Trophoblast cell (in vitro differentiated cells and primary cell): ENCODE measurements at regions not wholly inside any gene's neighbourhood (a gene's known extent, or its start where the extent isn't known, plus 50 kb on each side); places are given as distances from the start of the nearest gene placed in this dataset.

ENCODE experiments used
- DNase-seq, 2 donors: peaks; one replicate each; pipeline ENCODE4 v3.0.0-alpha.2; 2016
- H2AFZ ChIP-seq: 2 replicates; pipeline ENCODE4 v1.6.1; 2013; ENCODE audit warnings: low read length, moderate library complexity, mild to moderate bottlenecking; ENCODE audit not compliant: insufficient read depth, poor library complexity
- H2AK5ac ChIP-seq: 2 replicates; pipeline ENCODE4 v1.6.1; 2013; ENCODE audit warnings: mild to moderate bottlenecking, low read length
- H2BK120ac ChIP-seq: 2 replicates; pipeline ENCODE4 v1.6.1; 2013; ENCODE audit warnings: low read length, mild to moderate bottlenecking, moderate library complexity; ENCODE audit not compliant: insufficient read depth, poor library complexity
- H2BK12ac ChIP-seq: 2 replicates; pipeline ENCODE4 v1.6.1; 2013; ENCODE audit warnings: mild to moderate bottlenecking, low read length, moderate library complexity
- H2BK5ac ChIP-seq: 2 replicates; pipeline ENCODE4 v1.6.1; 2013; ENCODE audit warnings: low read length, low read depth, moderate library complexity, mild to moderate bottlenecking; ENCODE audit not compliant: poor library complexity
- H3K14ac ChIP-seq: 2 replicates; pipeline ENCODE4 v1.6.1; 2013; ENCODE audit warnings: mild to moderate bottlenecking, low read length
- H3K18ac ChIP-seq: 2 replicates; pipeline ENCODE4 v1.6.1; 2013; ENCODE audit warnings: mild to moderate bottlenecking, low read length
- H3K23ac ChIP-seq: 2 replicates; pipeline ENCODE4 v1.6.1; 2013; ENCODE audit warnings: low read length
- H3K27ac ChIP-seq: 2 replicates; pipeline ENCODE4 v1.5.1; 2013; ENCODE audit warnings: low read depth, mild to moderate bottlenecking, inconsistent platforms, low read length, moderate library complexity
- H3K27me3 ChIP-seq: 2 replicates; pipeline ENCODE4 v1.6.1; 2013; ENCODE audit warnings: inconsistent platforms, mild to moderate bottlenecking, low read length, moderate library complexity; ENCODE audit not compliant: insufficient read depth
- H3K36me3 ChIP-seq, 2 experiments: 1 replicate in 1 of 2; 2 replicates in 1 of 2; pipeline ENCODE4 v1.6.1; 2013; ENCODE audit warnings: low read length in 2 of 2, mild to moderate bottlenecking in 2 of 2, moderate library complexity in 1 of 2; ENCODE audit not compliant: insufficient read depth in 2 of 2, control insufficient read depth in 1 of 2
- H3K4ac ChIP-seq: 2 replicates; pipeline ENCODE4 v1.6.1; 2013; ENCODE audit warnings: low read depth, mild to moderate bottlenecking, low read length, moderate library complexity
- H3K4me1 ChIP-seq, 2 experiments: 1 replicate in 1 of 2; 2 replicates in 1 of 2; pipeline ENCODE4 v1.6.1; 2013; ENCODE audit warnings: low read length in 2 of 2, mild to moderate bottlenecking in 2 of 2, moderate library complexity in 1 of 2; ENCODE audit not compliant: insufficient read depth in 2 of 2, control insufficient read depth in 1 of 2
- H3K4me2 ChIP-seq: 2 replicates; pipeline ENCODE4 v1.6.1; 2013; ENCODE audit warnings: inconsistent platforms, mild to moderate bottlenecking, low read length, moderate library complexity
- H3K4me3 ChIP-seq: 2 replicates; pipeline ENCODE4 v1.5.1; 2013; ENCODE audit warnings: mild to moderate bottlenecking, low read depth, low read length, inconsistent platforms
- H3K79me1 ChIP-seq: one replicate; pipeline ENCODE4 v1.6.1; 2013; ENCODE audit warnings: low read length
- H3K79me2 ChIP-seq: 2 replicates; pipeline ENCODE4 v1.6.1; 2013; ENCODE audit warnings: low read length, mild to moderate bottlenecking; ENCODE audit not compliant: control insufficient read depth, insufficient read depth, poor library complexity
- H3K9ac ChIP-seq: 2 replicates; pipeline ENCODE4 v1.6.1; 2013; ENCODE audit warnings: mild to moderate bottlenecking, low read length
- H3K9me3 ChIP-seq: 2 replicates; pipeline ENCODE4 v1.6.1; 2013; ENCODE audit warnings: low read depth, mild to moderate bottlenecking, control low read depth, inconsistent platforms, low read length; ENCODE audit not compliant: insufficient read depth
- H4K12ac ChIP-seq: 2 replicates; pipeline ENCODE4 v1.6.1; 2013; ENCODE audit warnings: low read depth, mild to moderate bottlenecking, low read length, moderate library complexity
- H4K8ac ChIP-seq: 2 replicates; pipeline ENCODE4 v1.6.1; 2013; ENCODE audit warnings: low read depth, mild to moderate bottlenecking, low read length, moderate library complexity
- H4K91ac ChIP-seq: one replicate; pipeline ENCODE4 v1.6.1; 2013; ENCODE audit warnings: low read depth, mild to moderate bottlenecking, low read length, moderate library complexity
- WGBS: extraction: QIAGEN DNeasy Blood & Tissue Kit; methylation state at CpG from one replicate; pipeline ENCODE4 v1.1.7; 2013; ENCODE audit warnings: missing lambda C conversion rate; ENCODE audit not compliant: insufficient read length, insufficient coverage; ENCODE audit errors: extremely low coverage; 5-methylcytosine and 5-hydroxymethylcytosine counted together

DNA sequence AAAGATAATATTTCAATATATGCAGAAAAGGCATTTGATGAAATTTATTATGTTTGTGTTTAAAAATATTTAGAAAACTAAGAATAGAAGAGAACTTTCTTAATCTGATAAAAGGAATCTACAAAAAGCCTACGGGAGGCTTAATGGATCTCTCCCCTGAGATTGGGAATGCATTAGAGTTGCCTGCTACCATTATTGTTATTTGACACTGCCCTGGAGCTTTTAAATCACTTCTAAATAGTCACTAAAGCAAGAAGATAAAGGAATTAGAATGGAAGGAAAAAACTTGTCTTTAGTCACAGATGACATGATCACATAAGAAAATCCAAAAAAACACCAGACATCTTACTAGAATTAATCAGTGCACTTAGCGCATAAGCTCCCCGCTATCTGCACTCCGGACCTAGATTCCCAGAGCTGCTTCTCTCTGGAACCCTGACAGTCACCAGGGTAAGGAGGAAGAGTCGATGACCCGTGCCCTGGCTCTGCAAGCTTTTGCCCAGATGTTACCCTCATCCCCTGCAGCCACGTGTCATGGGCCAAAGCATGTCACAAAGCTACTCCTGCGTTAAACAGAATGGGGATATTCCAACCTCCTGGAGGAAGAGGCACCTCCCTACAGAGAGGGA lies 97.1 kb downstream of the MINAR1 start:
- no peak overlapping the region for H2BK12ac ChIP-seq
- H3K14ac ChIP-seq = no peak overlapping the region
- WGBS = no CpG with 5 or more reads among the region's 8 CpGs
- H2BK120ac ChIP-seq = no peak overlapping the region
- H4K8ac ChIP-seq = no peak overlapping the region
- H3K36me3 ChIP-seq = no peaks in the 10 kb centered on the region
- H3K4me3 ChIP-seq = no peak overlapping the region
- H3K79me2 ChIP-seq = no peaks in the 10 kb centered on the region
- no peak overlapping the region for H3K4me2 ChIP-seq
- no peak overlapping the region for H2BK5ac ChIP-seq
- no peak overlapping the region for H3K23ac ChIP-seq
- no peaks in the 10 kb centered on the region for H3K9me3 ChIP-seq
- no peak overlapping the region for H4K91ac ChIP-seq
- H2AFZ ChIP-seq = no peak overlapping the region
- DNase-seq = no peak
- H3K4ac ChIP-seq = no peak overlapping the region
- H3K4me1 ChIP-seq = no peaks in the 10 kb centered on the region
- no peak overlapping the region for H3K18ac ChIP-seq
- H3K79me1 ChIP-seq = no peaks in the 10 kb centered on the region
- H3K9ac ChIP-seq = no peak overlapping the region
- H3K27ac ChIP-seq = no peak overlapping the region
- H2AK5ac ChIP-seq = no peak overlapping the region
- no peaks in the 10 kb centered on the region for H3K27me3 ChIP-seq
- no peak overlapping the region for H4K12ac ChIP-seq

- Histone ChIP-seq H3K18ac (no peak overlapping the region), H3K23ac (no peak overlapping the region), H3K79me1 (no peaks in the 10 kb centered on the region), H3K9ac (no peak overlapping the region), H2AFZ (no peak overlapping the region), H4K12ac (no peak overlapping the region), H3K36me3 (no peaks in the 10 kb centered on the region), H3K9me3 (peaks cover 1% of the 10 kb centered on the region), H4K8ac (no peak overlapping the region), H3K4me3 (no peak overlapping the region), H2BK5ac (no peak overlapping the region), H3K27me3 (no peaks in the 10 kb centered on the region), H3K4me1 (no peaks in the 10 kb centered on the region), H2BK120ac (no peak overlapping the region), H3K4ac (no peak overlapping the region), H4K91ac (no peak overlapping the region), H3K14ac (no peak overlapping the region), H3K4me2 (no peak overlapping the region), H2BK12ac (no peak overlapping the region), H2AK5ac (no peak overlapping the region), H3K79me2 (peaks cover 1% of the 10 kb centered on the region), H3K27ac (no peak overlapping the region)
- DNase-seq = peak in 1 of 2 donors; percentile 21
- WGBS = no CpG with 5 or more reads among the region's 3 CpGs
These were observed 103.4 kb downstream of the MINAR1 start for GRCh38 chr15:79535536-79535935.

- no peak overlapping the region for H3K9ac ChIP-seq
- H3K23ac ChIP-seq = no peak overlapping the region
- no peaks in the 10 kb centered on the region for H3K36me3 ChIP-seq
- peaks cover 1% of the 10 kb centered on the region for H3K79me2 ChIP-seq
- no peak overlapping the region for H2AK5ac ChIP-seq
- no peak overlapping the region for H2BK5ac ChIP-seq
- H4K12ac ChIP-seq = no peak overlapping the region
- no peak overlapping the region for H4K91ac ChIP-seq
- no peak overlapping the region for H2BK12ac ChIP-seq
- no peak overlapping the region for H3K4me2 ChIP-seq
- no peak overlapping the region for H3K4me3 ChIP-seq
- WGBS = no CpG with 5 or more reads among the region's 5 CpGs
- no peaks in the 10 kb centered on the region for H3K79me1 ChIP-seq
- H3K14ac ChIP-seq = no peak overlapping the region
- no peak overlapping the region for H2AFZ ChIP-seq
- no peak overlapping the region for H3K27ac ChIP-seq
- no peaks in the 10 kb centered on the region for H3K27me3 ChIP-seq
- H4K8ac ChIP-seq = no peak overlapping the region
- peaks cover 1% of the 10 kb centered on the region for H3K9me3 ChIP-seq
- H3K4me1 ChIP-seq = no peaks in the 10 kb centered on the region
- H3K18ac ChIP-seq = no peak overlapping the region
- DNase-seq = no peak
- no peak overlapping the region for H3K4ac ChIP-seq
- no peak overlapping the region for H2BK120ac ChIP-seq
These were observed 106.4 kb downstream of the MINAR1 start for GRCh38 chr15:79538527-79538926.

GRCh38 chr15:79539401-79539800 lies 107.3 kb downstream of the MINAR1 start:
- Histone ChIP-seq H3K18ac (no peak overlapping the region), H3K4me2 (no peak overlapping the region), H3K14ac (no peak overlapping the region), H3K23ac (no peak overlapping the region), H2BK120ac (no peak overlapping the region), H3K36me3 (no peaks in the 10 kb centered on the region), H3K27ac (no peak overlapping the region), H3K79me2 (peaks cover 1% of the 10 kb centered on the region), H2AFZ (no peak overlapping the region), H3K79me1 (no peaks in the 10 kb centered on the region), H4K12ac (no peak overlapping the region), H4K8ac (no peak overlapping the region), H3K4me3 (no peak overlapping the region), H2BK5ac (no peak overlapping the region), H3K9ac (no peak overlapping the region), H3K4me1 (no peaks in the 10 kb centered on the region), H4K91ac (no peak overlapping the region), H2AK5ac (no peak overlapping the region), H3K9me3 (peaks cover under 1% of the 10 kb centered on the region), H3K27me3 (no peaks in the 10 kb centered on the region), H2BK12ac (no peak overlapping the region), H3K4ac (no peak overlapping the region)
- peak in 1 of 2 donors; percentile 7 for DNase-seq
- no CpG with 5 or more reads among the region's 3 CpGs for WGBS
